CD4-positive, alpha-beta T cell treated with Interleukin-4 for 4 hours (primary cell): ENCODE measurements at regions not wholly inside any gene's neighbourhood (a gene's known extent, or its start where the extent isn't known, plus 50 kb on each side); places are given as distances from the start of the nearest gene placed in this dataset.

Experiments used
- DNase-seq: peaks from one replicate; pipeline ENCODE4 v3.0.0-alpha.2; 2020

DNA sequence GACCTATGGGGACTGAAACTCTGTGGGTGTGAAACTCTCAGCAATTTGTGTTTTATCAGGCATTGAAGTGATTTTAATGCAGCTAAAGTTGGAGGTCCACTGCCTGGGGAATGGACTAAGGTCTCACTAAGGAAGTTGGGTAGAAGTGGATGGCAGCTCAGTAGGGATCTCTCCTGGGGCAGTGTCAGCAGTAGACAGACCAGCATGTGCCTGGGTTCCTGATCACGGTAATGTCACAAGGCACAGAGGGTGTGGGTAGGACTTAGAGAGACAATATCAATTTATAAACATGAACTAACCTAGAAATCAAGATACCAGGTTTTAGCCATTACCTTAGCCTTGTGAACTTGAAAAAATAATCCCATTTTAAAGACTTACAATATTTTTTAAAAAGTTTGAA lies 380.3 kb upstream of the LCORL start:
- no peak for DNase-seq

- DNase-seq = no peak
Observed at GRCh38 chr4:18401425-18401824, 379.9 kb upstream of the LCORL start.

DNA sequence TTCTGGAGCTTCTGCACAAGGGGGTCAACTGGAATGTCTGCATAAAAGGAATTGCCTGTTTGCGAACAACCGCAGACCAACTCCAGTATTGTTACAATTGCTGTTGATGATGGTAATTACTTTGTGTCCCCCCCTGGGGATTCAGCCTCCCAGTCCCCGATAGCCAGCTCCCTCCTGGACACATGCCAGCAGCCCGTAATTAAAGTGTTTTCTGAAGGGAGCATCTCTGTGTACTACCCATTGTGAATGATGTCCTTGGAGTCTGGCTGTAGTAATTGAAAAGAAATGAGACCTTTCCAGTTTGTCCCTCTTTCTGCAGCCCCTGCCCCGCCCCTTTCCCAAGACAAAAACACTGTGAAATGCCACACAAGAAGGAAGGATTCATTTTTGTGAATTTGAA lies 377.1 kb upstream of the LCORL start:
- DNase-seq = no peak

GRCh38 chr4:18397681-18398390 lies 376.3 kb upstream of the LCORL start:
- no peak for DNase-seq

DNA sequence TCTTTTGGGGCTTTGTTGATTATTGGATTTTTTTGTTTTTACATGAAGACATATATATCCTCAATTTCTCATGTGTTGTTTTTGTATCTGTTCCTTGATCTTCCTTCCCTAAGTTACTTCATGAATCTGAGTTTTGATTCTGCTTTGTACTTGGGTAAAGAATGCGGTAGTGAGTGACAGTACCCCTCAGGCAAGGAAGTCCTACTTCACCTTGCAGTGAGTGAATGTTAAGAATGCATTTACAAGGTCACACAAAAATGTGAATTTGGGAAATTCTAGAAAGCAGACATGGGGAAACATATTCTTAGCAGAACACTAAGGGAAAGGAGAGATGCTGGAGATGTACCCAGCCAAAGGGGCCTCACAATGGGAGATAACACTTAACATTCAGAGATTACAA lies 373.1 kb upstream of the LCORL start:
- no peak for DNase-seq

DNA sequence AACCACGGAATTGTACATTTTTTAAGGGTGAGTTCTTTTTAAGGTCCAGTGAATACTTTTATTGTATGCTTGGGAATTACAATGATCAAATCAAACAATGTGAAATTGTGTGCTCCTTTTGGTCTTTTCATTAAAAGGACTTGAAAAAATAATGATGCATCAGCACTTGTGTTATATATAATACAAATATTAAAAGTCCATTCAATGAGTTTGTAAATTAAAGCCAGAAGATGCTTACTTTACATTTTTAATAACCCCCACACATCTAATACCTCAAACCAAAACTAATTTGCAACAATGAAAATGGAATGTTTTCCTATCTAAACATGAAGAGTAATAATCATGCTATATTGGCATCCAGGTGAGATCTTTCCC lies 369.8 kb upstream of the LCORL start:
- no peak for DNase-seq

GRCh38 chr4:18390655-18391353 lies 369.2 kb upstream of the LCORL start:
- DNase-seq = no peak

DNA sequence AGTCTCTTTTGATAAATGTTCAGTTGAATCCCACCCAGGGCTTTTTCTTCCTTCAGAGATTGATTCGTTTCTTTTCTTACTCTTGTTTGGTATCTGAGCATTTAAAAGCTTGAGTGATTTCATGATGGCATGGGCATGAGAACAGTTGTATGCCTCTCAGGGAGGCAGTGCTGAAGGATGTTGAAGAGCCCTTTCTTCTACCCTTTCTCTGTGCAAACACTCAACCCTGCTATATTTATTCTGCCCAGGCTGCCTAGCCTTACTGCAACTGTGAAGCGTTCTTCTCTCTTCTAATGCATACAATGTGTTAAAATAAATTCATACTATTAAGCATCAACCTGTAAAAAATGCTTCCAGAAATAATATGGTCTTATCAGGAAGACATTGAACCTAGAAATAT lies 367.6 kb upstream of the LCORL start:
- DNase-seq = no peak

- no peak for DNase-seq
Observed at GRCh38 chr4:18388039-18388438, 366.5 kb upstream of the LCORL start.

GRCh38 chr4:18381186-18381585 lies 359.6 kb upstream of the LCORL start:
- DNase-seq = no peak

DNA sequence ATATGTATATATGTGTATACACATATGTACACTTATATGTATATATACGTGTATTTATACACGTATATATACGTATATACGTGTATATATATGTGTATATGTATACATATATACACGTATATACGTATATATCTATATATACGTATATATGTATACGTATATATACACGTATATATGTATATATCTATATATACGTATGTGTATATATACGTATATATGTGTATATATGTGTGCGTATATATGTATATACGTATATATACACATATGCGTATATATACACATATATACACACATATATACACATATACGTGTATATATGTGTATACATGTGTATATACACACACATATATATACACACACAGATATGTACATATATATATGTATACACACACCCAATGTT lies 348.0 kb upstream of the LCORL start:
- DNase-seq = no peak

GRCh38 chr4:18366892-18367291 lies 345.3 kb upstream of the LCORL start:
- peak; percentile 2 for DNase-seq

GRCh38 chr4:18366136-18366535 lies 344.6 kb upstream of the LCORL start:
- no peak for DNase-seq

- DNase-seq = no peak
Observed at GRCh38 chr4:18343581-18343980, 322.0 kb upstream of the LCORL start.

- DNase-seq = no peak
Observed at GRCh38 chr4:18342847-18343246, 321.3 kb upstream of the LCORL start.

DNA sequence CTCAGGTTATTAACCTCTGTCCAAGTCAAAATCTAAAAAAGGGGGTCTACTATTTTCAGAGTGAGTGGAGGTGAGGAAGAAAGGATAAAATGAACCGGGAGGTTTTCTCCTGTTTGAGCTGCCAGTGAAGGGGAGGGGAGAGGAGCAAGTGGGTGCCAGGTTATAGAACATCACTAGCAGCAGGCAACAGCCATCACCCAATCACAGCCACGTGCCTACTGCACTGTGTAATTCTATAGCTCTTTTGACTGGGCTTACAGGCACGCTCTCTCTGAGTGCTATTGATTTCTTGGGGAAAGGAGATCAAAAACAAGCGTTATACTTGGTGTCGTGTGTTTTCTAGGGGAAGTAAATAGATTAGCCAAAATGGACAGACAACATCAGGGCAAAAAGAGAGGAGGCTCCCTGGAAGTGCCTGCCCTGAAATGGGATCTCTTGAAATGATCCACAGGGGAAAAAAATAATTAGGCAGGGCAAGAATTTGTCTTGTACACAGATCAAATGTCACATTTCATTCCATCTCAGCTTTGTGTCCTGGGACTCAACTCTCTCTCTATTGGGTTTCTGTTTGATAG lies 300.5 kb upstream of the LCORL start:
- DNase-seq = no peak

- DNase-seq = no peak
Observed at GRCh38 chr4:18319431-18319830, 297.9 kb upstream of the LCORL start.

DNA sequence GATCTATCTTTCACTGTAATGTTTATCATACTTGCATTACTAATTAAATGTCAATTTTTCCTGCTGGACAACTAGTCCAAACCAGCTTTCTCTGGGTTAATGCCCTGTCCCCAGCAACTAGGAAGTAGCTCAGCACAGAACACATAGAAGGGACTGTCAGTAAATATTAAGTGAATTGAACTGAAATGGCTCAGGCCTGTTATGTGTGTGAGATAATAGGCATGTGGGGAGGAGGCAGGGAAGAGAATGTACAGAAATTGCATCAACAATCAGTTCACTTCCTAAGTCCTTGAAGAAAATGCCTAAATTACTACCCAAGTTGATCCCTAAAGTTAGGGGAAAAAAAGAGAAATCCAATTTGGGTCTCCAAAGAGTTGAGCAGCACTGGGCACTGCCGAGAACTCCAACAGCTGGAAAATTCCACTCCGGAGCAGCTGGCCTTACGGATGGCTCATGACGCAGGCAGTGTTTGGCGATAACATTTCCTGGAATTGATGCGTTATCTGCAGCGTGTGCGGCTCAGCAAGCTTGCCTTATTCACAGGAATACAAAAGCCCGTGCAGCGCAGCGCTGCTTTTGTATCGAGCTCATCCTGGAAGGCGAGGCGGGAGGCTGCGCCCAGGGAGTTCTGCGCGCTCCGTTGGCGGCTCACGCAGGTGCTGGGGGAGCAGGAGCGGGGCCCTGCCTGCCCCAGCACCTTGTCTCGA lies 297.3 kb upstream of the LCORL start:
- no peak for DNase-seq

DNA sequence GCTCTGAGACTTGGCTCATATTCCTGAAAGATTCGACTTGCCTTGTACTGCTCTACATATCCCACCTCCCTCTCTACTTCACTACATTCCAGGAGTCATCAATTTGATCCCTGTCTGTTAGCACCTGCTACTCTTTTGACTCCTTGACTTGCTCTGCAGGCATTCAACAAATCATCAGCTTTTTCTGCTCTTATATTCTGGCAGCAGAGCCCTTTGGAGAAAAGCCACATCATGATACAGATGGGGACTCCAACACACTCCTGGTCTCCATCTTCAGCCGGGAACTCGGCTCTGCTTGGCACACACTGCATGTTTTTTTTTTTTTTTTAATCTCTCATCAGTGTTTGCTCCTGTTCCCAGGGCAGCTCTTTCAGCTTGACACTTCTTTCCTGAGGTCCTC lies 293.2 kb upstream of the LCORL start:
- no peak for DNase-seq

- DNase-seq = no peak
Observed at GRCh38 chr4:18297684-18298083, 276.1 kb upstream of the LCORL start.

- DNase-seq = no peak
Observed at GRCh38 chr4:18296411-18296810, 274.9 kb upstream of the LCORL start.

DNA sequence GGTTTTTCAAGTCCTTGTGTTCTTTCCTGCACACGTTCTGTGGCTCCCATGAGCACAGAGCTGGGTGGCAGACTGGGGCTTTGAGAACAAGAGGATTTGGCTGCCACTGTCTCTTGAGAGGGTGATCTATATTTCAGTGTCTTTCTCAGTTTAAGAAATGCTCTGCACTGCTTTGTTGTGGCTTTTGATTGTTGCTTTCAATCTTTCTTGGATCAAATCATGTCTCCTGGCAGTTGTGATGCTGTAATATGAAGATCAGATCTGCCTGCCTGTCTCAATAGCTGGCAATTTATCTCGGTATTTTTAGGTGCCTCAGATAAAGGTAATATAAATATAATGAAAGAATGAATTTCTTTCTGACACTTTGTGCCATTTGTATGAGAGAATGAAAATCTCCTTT lies 273.3 kb upstream of the LCORL start:
- DNase-seq = no peak

DNA sequence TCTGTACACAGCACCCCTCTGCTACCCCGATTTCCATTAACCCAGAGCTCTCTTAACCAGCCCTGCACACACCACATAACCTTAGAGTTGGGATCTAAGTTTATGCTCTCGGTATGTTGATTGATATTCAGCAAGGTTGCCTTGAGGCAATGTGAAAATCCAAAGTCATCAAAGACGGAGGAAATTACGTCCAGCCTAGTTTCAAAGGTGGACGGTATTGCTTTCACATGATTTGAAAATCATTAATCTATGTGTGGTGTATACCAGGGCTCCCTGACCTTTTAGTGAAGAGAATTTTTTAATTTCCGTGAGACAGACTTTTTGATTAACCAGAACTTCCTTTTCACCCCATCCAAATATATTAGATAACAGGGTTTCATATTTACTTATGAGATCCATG lies 272.5 kb upstream of the LCORL start:
- DNase-seq = no peak

DNA sequence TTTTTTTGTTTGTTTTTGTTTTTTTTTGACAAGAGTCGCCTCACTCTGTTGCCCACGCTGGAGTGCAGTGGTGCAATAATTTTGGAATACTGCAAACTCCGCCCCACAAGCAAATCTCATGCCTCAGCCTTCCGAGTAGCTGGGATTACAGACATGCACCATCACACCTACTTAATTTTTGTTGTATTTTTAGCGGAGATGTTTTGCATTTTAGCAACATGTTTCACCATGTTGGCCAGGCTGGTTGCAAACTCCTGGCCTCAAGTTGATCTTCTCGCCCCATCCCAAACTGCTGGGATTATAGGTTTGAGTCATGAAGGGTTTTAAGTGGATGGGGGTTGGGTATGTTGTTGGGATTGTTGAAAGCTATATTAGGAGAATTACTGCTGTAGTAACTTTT lies 270.9 kb upstream of the LCORL start:
- no peak for DNase-seq
